ENCODE measurements at regions not wholly inside any gene's neighbourhood (a gene's known extent, or its start where the extent isn't known, plus 50 kb on each side); places are given as distances from the start of the nearest gene placed in this dataset.
A peak's percentile ranks its signal among the peaks of the same experiment; 100 is the strongest.

- no peak for DNase-seq
- Histone ChIP-seq H3T11ph (ENCODE audit: low read length) (no peak overlapping the region), H2BK15ac (ENCODE audit: low read depth, low read length) (no peak overlapping the region), H2BK20ac (ENCODE audit: low read depth, low read length, poor library complexity, severe bottlenecking) (no peak overlapping the region), H3K23ac (ENCODE audit: insufficient read length, low read depth, low read length) (no peak overlapping the region), H4K91ac (ENCODE audit: insufficient read length, low read depth, low read length) (no peak overlapping the region), H4K5ac (ENCODE audit: insufficient read length, low read depth, low read length) (no peak overlapping the region), H2BK12ac (ENCODE audit: insufficient read length, low read depth, low read length) (no peak overlapping the region), H4K8ac (replicated peaks; ENCODE audit: insufficient read length, low read depth, low read length) (no peak overlapping the region), H3K18ac (ENCODE audit: insufficient read length, low read depth, low read length) (no peak overlapping the region), H3K27me3 (ENCODE audit: insufficient read depth, low read length) (no peaks in the 10 kb centered on the region), H3K4me1 (ENCODE audit: insufficient read depth, low read length) (no peaks in the 10 kb centered on the region), H3K27ac (ENCODE audit: insufficient read length, low read depth, low read length) (no peak overlapping the region), H3K9ac (ENCODE audit: extremely low read depth, insufficient read length, low read length) (no peak overlapping the region), H4K20me1 (ENCODE audit: control insufficient read depth, insufficient read depth, insufficient read length) (no peaks in the 10 kb centered on the region), H3K4ac (ENCODE audit: low read depth, low read length) (no peak overlapping the region), H2AFZ (ENCODE audit: low read length) (no peak overlapping the region), H2BK5ac (ENCODE audit: insufficient read length, low read length) (no peak overlapping the region), H3K56ac (ENCODE audit: insufficient read length, low read depth, low read length) (no peak overlapping the region), H3K4me2 (ENCODE audit: insufficient read depth, insufficient read length, low read length) (no peak overlapping the region), H3K79me2 (ENCODE audit: insufficient read depth, low read length) (no peaks in the 10 kb centered on the region), H3K9me3 (ENCODE audit: control insufficient read depth, low read depth, low read length) (no peaks in the 10 kb centered on the region), H3K14ac (ENCODE audit: insufficient read depth, low read length) (no peak overlapping the region), H3K23me2 (ENCODE audit: insufficient read length, low read depth, low read length, poor library complexity, severe bottlenecking) (no peaks in the 10 kb centered on the region), H2AK5ac (ENCODE audit: insufficient read length, low read length) (no peak overlapping the region), H2BK120ac (ENCODE audit: low read depth, low read length, poor library complexity, severe bottlenecking) (no peak overlapping the region), H3K79me1 (ENCODE audit: insufficient read depth, low read depth, low read length, poor library complexity, severe bottlenecking) (no peaks in the 10 kb centered on the region)
- H3K4me3 Mint-ChIP-seq, result no peak overlapping the region
- WGBS (ENCODE audit: extremely low coverage, insufficient read length, low lambda C conversion rate), result no CpG with 5 or more reads among the region's 25 CpGs
- TF ChIP-seq, protein P1, sequence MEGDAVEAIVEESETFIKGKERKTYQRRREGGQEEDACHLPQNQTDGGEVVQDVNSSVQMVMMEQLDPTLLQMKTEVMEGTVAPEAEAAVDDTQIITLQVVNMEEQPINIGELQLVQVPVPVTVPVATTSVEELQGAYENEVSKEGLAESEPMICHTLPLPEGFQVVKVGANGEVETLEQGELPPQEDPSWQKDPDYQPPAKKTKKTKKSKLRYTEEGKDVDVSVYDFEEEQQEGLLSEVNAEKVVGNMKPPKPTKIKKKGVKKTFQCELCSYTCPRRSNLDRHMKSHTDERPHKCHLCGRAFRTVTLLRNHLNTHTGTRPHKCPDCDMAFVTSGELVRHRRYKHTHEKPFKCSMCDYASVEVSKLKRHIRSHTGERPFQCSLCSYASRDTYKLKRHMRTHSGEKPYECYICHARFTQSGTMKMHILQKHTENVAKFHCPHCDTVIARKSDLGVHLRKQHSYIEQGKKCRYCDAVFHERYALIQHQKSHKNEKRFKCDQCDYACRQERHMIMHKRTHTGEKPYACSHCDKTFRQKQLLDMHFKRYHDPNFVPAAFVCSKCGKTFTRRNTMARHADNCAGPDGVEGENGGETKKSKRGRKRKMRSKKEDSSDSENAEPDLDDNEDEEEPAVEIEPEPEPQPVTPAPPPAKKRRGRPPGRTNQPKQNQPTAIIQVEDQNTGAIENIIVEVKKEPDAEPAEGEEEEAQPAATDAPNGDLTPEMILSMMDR (conservative IDR thresholded peaks at IDR 0.05), result no peak
- H3K9me3 Mint-ChIP-seq, result peaks cover 4 to 6% of the 10 kb centered on the region in 2 experiments; a peak in 4 of 5 replicates
- H3K36me3 Mint-ChIP-seq (ENCODE audit: insufficient read depth in 1 of 3, low read depth in 3 of 3), result no peaks in the 10 kb centered on the region
- peak overlapping the region in 1 of 3 experiments; percentile 80; a peak in 1 of 7 replicates for H3K27ac Mint-ChIP-seq
- no peaks in the 10 kb centered on the region for H3K4me1 Mint-ChIP-seq
- peaks cover 2% of the 10 kb centered on the region for H3K27me3 Mint-ChIP-seq (ENCODE audit: low read depth)
Measured at GRCh38 chr10:131531265-131532190, 220.0 kb upstream of the TCERG1L start.
